Panc1 (cell line): ENCODE measurements at regions not wholly inside any gene's neighbourhood (a gene's known extent, or its start where the extent isn't known, plus 50 kb on each side); places are given as distances from the start of the nearest gene placed in this dataset.

Experiments used
- ATAC-seq: fragments of 200-7000 bp; cut with Tn5 transposase; 2 replicates; pipeline ENCODE4 v1.9.1; 2020; ENCODE audit warnings: mild to moderate bottlenecking, moderate library complexity
- BruUV-seq: library from RNA; stranded (reverse); fragments of 400-500 nt; replicated peaks from 2 replicates; lab custom pipeline; 2021; lab: Mats Ljungman, UMichigan
- CTCF ChIA-PET: fragments of 300-600 bp; sonication (Branson Sonifier 250); formaldehyde crosslinking; loops from one replicate; lab custom pipeline; 2022; ENCODE audit warnings: antibody characterized with exemption; lab: Charles Lee
- POLR2A ChIA-PET: fragments of 300-600 bp; sonication (Branson Sonifier 250); formaldehyde crosslinking; loops from one replicate; lab custom pipeline; 2022; ENCODE audit warnings: antibody characterized with exemption; lab: Charles Lee
- DNase-seq: peaks from one replicate; pipeline ENCODE4 v3.0.0-alpha.2; 2010; ENCODE audit warnings: low read depth, low spot score
- H3K27ac ChIP-seq: 2 replicates; pipeline ENCODE4 v1.5.1; 2011; ENCODE audit warnings: mild to moderate bottlenecking, low read length, inconsistent platforms
- H3K27me3 ChIP-seq: fragments of 200-500 bp; sonication (Bioruptor generic); 2 replicates; pipeline ENCODE4 v1.6.0; 2014; ENCODE audit warnings: low read length, inconsistent platforms; ENCODE audit not compliant: control insufficient read depth, insufficient read depth
- H3K36me3 ChIP-seq: fragments of 200-500 bp; sonication (Bioruptor generic); 2 replicates; pipeline ENCODE4 v1.5.1; 2014; ENCODE audit warnings: inconsistent platforms, mild to moderate bottlenecking, low read length, moderate library complexity; ENCODE audit not compliant: control insufficient read depth, insufficient read depth
- H3K4me1 ChIP-seq: 2 replicates; pipeline ENCODE4 v1.5.1; 2011; ENCODE audit warnings: inconsistent platforms, mild to moderate bottlenecking, low read length, moderate library complexity; ENCODE audit not compliant: control insufficient read depth, insufficient read depth
- H3K4me3 ChIP-seq, 2 experiments: 2 replicates each; pipeline ENCODE4 v1.5.1; 2011 to 2012; ENCODE audit warnings: low read depth in 2 of 2, low read length in 2 of 2, mild to moderate bottlenecking in 2 of 2, inconsistent platforms in 1 of 2, moderate library complexity in 1 of 2
- H3K9me3 ChIP-seq: fragments of 200-500 bp; sonication (Bioruptor generic); 2 replicates; pipeline ENCODE4 v1.5.1; 2014; ENCODE audit warnings: low read depth, mild to moderate bottlenecking, inconsistent platforms, low read length, moderate library complexity; ENCODE audit not compliant: control insufficient read depth, insufficient read depth
- CTCF ChIP-seq: fragments of 450-650 bp; IDR thresholded peaks from 2 replicates; pipeline ENCODE4 v1.5.1; 2017; ENCODE audit warnings: mild to moderate bottlenecking
- POLR2AphosphoS5 ChIP-seq: IDR thresholded peaks from 2 replicates; pipeline ENCODE4 v1.6.1; 2012; ENCODE audit warnings: mild to moderate bottlenecking, low read depth, low read length, moderate library complexity
- REST ChIP-seq, 2 experiments: IDR thresholded peaks; 2 replicates each; pipeline ENCODE4 v1.6.1; 2011 to 2012; ENCODE audit warnings: low read depth in 2 of 2, control low read depth in 1 of 2, low read length in 1 of 2, mild to moderate bottlenecking in 1 of 2, moderate library complexity in 1 of 2; ENCODE audit not compliant: insufficient read depth in 1 of 2
- SIN3A ChIP-seq: IDR thresholded peaks from 2 replicates; pipeline ENCODE4 v1.6.1; 2012; ENCODE audit warnings: low read depth, mild to moderate bottlenecking, low read length, moderate library complexity, borderline replicate concordance; ENCODE audit not compliant: insufficient read depth
- TCF7L2 ChIP-seq: IDR thresholded peaks from 2 replicates; pipeline ENCODE4 v1.6.1; 2011; ENCODE audit warnings: mild to moderate bottlenecking, low read depth, low read length, inconsistent platforms
- in situ Hi-C: cut with HindIII; loops from 2 replicates; pipeline ENCODE4 v1.10.0; 2016; ENCODE audit warnings: low sequenced_read_pairs, low pct_unique_long_range_greater_than_20kb
- intact Hi-C: fragments of 100-400 bp; cut with micrococcal nuclease; formaldehyde crosslinking; loops from one replicate; pipeline ENCODE4 v1.10.0; 2022; ENCODE audit not compliant: unreplicated experiment

GRCh38 chr5:158139161-158139560 is 280.2 kb upstream of the CLINT1 start:
- ChIA-PET POLR2A (no interaction called here), CTCF (no interaction called here)
- no TSS peak for BruUV-seq
- Histone ChIP-seq H3K27me3 (no peaks in the 10 kb centered on the region), H3K36me3 (no peaks in the 10 kb centered on the region), H3K27ac (no peak overlapping the region), H3K4me1 (no peaks in the 10 kb centered on the region), H3K4me3 (no peak overlapping the region), H3K9me3 (no peaks in the 10 kb centered on the region)
- TF ChIP-seq POLR2AphosphoS5 (no peak), REST (IDR thresholded peaks at IDR 0.05; ENCODE audit: insufficient read depth in 1 of 2, low read depth in 2 of 2, low read length in 1 of 2) (no peak), SIN3A (no peak), TCF7L2 (no peak), CTCF (no peak)
- DNase-seq (no peak), ATAC-seq (no peak)
- in situ Hi-C loops (no loop called here), intact Hi-C loops (no loop called here)

GRCh38 chr5:158135682-158136179 is 276.8 kb upstream of the CLINT1 start:
- H3K9me3 ChIP-seq, result no peaks in the 10 kb centered on the region
- intact Hi-C loops (no loop called here), in situ Hi-C loops (no loop called here)
- DNase-seq, result no peak
- ChIA-PET CTCF (no interaction called here), POLR2A (no interaction called here)
- H3K4me1 ChIP-seq, result no peaks in the 10 kb centered on the region
- no TSS peak for BruUV-seq
- H3K27me3 ChIP-seq, result no peaks in the 10 kb centered on the region
- H3K27ac ChIP-seq, result no peak overlapping the region
- TF ChIP-seq REST (IDR thresholded peaks at IDR 0.05; ENCODE audit: insufficient read depth in 1 of 2, low read depth in 2 of 2, low read length in 1 of 2) (no peak), CTCF (no peak), TCF7L2 (no peak), SIN3A (no peak), POLR2AphosphoS5 (no peak)
- no peak for ATAC-seq
- H3K36me3 ChIP-seq, result no peaks in the 10 kb centered on the region
- H3K4me3 ChIP-seq, result no peak overlapping the region
